ENCODE measurements at regions not wholly inside any gene's neighbourhood (a gene's known extent, or its start where the extent isn't known, plus 50 kb on each side); places are given as distances from the start of the nearest gene placed in this dataset.

GRCh38 chr2:67604360-67604759 is 207.2 kb downstream of the ETAA1 start:
- TF ChIP-seq CTCF (IDR thresholded peaks at IDR 0.05 in 4 of 5, conservative IDR thresholded peaks at IDR 0.05 in 1 of 5) (no peak), POLR2A (IDR thresholded peaks at IDR 0.05) (no peak)

Data from gastrocnemius medialis (tissue), 4 donors.